OCI-LY7 (cell line): ENCODE measurements at regions not wholly inside any gene's neighbourhood (a gene's known extent, or its start where the extent isn't known, plus 50 kb on each side); places are given as distances from the start of the nearest gene placed in this dataset.

ENCODE experiments used
- BruUV-seq: library from RNA; stranded (reverse); fragments of 400-500 nt; replicated peaks from 2 replicates; lab custom pipeline; 2021; lab: Mats Ljungman, UMichigan
- CTCF ChIA-PET: fragments of 300-600 bp; sonication (Branson Sonifier 250); formaldehyde crosslinking; loops from one replicate; lab custom pipeline; 2022; ENCODE audit warnings: antibody characterized with exemption; ENCODE audit not compliant: unreplicated experiment; lab: Charles Lee
- POLR2A ChIA-PET: fragments of 300-600 bp; sonication (Branson Sonifier 250); formaldehyde crosslinking; loops from one replicate; lab custom pipeline; 2022; ENCODE audit warnings: antibody characterized with exemption; lab: Charles Lee
- DNase-seq: peaks from one replicate; pipeline ENCODE4 v3.0.0-alpha.2; 2015; ENCODE audit warnings: low spot score
- H2AFZ ChIP-seq: fragments of 200-600 bp; sonication (generic), shearing (Covaris generic); 2 replicates; pipeline ENCODE4 v1.6.1; 2014; ENCODE audit warnings: mild to moderate bottlenecking, antibody characterized with exemption, low read length, moderate library complexity
- H3K27ac ChIP-seq: fragments of 200-600 bp; sonication (generic); 2 replicates; pipeline ENCODE4 v1.5.1; 2014; ENCODE audit warnings: mixed run types, low read depth, mild to moderate bottlenecking, moderate library complexity, low read length, inconsistent platforms; ENCODE audit not compliant: poor library complexity, severe bottlenecking
- H3K36me3 ChIP-seq: fragments of 200-600 bp; sonication (generic); 2 replicates; pipeline ENCODE4 v1.6.1; 2014; ENCODE audit warnings: mild to moderate bottlenecking, antibody characterized with exemption, low read length, moderate library complexity, mixed read lengths; ENCODE audit not compliant: insufficient read depth
- H3K4me1 ChIP-seq: fragments of 200-600 bp; sonication (generic); 2 replicates; pipeline ENCODE4 v1.5.1; 2014; ENCODE audit warnings: mild to moderate bottlenecking, low read length; ENCODE audit not compliant: insufficient read depth, poor library complexity, severe bottlenecking
- H3K4me2 ChIP-seq: fragments of 200-600 bp; sonication (generic); 2 replicates; pipeline ENCODE4 v1.6.1; 2014; ENCODE audit warnings: mild to moderate bottlenecking, low read length
- H3K4me3 ChIP-seq: fragments of 200-600 bp; sonication (generic); 2 replicates; pipeline ENCODE4 v1.5.1; 2014; ENCODE audit warnings: mild to moderate bottlenecking, low read depth, low read length; ENCODE audit not compliant: poor library complexity, severe bottlenecking
- H3K79me2 ChIP-seq: fragments of 200-600 bp; sonication (generic); 2 replicates; pipeline ENCODE4 v1.6.1; 2016; ENCODE audit warnings: low read depth, mild to moderate bottlenecking, low read length, moderate library complexity, mixed read lengths; ENCODE audit not compliant: insufficient read depth
- H3K9me2 ChIP-seq: fragments of 200-600 bp; sonication (generic); 2 replicates; pipeline ENCODE4 v1.6.1; 2016; ENCODE audit warnings: mild to moderate bottlenecking, low read length, mixed read lengths; ENCODE audit not compliant: insufficient read depth
- H3K9me3 ChIP-seq: fragments of 200-600 bp; sonication (generic); 2 replicates; pipeline ENCODE4 v1.6.1; 2014; ENCODE audit warnings: mild to moderate bottlenecking, mixed run types, low read length, mixed read lengths
- H4K20me1 ChIP-seq: fragments of 200-600 bp; sonication (generic); 2 replicates; pipeline ENCODE4 v1.6.1; 2014; ENCODE audit warnings: mild to moderate bottlenecking, antibody characterized with exemption, low read length, moderate library complexity, mixed read lengths; ENCODE audit not compliant: insufficient read depth
- CTCF ChIP-seq: fragments of 200-600 bp; sonication (generic); conservative IDR thresholded peaks from 2 replicates; pipeline ENCODE4 v1.5.1; 2014; ENCODE audit warnings: mild to moderate bottlenecking, antibody characterized with exemption, low read length, moderate library complexity, mixed read lengths
- EZH2phosphoT487 ChIP-seq: fragments of 200-600 bp; sonication (generic); IDR thresholded peaks from 2 replicates; pipeline ENCODE4 v1.6.1; 2018; ENCODE audit warnings: low read depth, borderline replicate concordance, mild to moderate bottlenecking, mixed run types, antibody characterized with exemption, low read length, moderate library complexity, mixed read lengths
- intact Hi-C: fragments of 100-400 bp; cut with micrococcal nuclease; formaldehyde crosslinking; loops from one replicate; pipeline ENCODE4 v1.10.0; 2022; ENCODE audit not compliant: unreplicated experiment

DNA sequence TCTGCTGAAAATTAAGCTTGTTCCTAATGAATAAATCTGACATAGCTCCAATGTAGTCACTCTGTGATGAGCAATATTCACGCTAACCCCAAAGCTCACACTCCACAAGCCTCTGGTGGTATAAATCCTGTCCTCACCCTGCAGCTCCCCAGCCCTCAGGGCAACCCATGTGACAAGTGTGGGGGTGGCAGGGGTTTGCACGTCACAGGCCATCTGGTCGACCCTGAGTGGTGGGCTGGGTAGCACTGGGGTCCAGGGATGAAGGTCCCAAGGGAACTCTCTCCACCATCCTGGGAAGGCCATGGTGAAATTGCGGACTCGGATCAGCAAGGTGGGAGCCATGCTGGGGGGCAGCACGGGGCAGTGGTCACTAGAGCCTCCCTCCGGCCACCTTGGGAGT lies 100.0 kb upstream of the SOX1 start:
- H3K9me3 ChIP-seq = no peaks in the 10 kb centered on the region
- H4K20me1 ChIP-seq = no peaks in the 10 kb centered on the region
- intact Hi-C loops = no loop called here
- ChIA-PET POLR2A (no interaction called here), CTCF (no interaction called here)
- no peak overlapping the region for H2AFZ ChIP-seq
- H3K4me2 ChIP-seq = no peak overlapping the region
- no peaks in the 10 kb centered on the region for H3K36me3 ChIP-seq
- no peak for DNase-seq
- no peak overlapping the region for H3K27ac ChIP-seq
- no peaks in the 10 kb centered on the region for H3K79me2 ChIP-seq
- TF ChIP-seq EZH2phosphoT487 (no peak), CTCF (no peak)
- no peak overlapping the region for H3K4me3 ChIP-seq
- H3K9me2 ChIP-seq = no peaks in the 10 kb centered on the region
- BruUV-seq = no TSS peak
- H3K4me1 ChIP-seq = no peaks in the 10 kb centered on the region

- Histone ChIP-seq H3K27ac (no peak overlapping the region), H3K4me1 (no peaks in the 10 kb centered on the region), H3K4me2 (no peak overlapping the region), H3K9me2 (no peaks in the 10 kb centered on the region), H3K4me3 (no peak overlapping the region), H2AFZ (no peak overlapping the region), H3K79me2 (no peaks in the 10 kb centered on the region), H3K9me3 (no peaks in the 10 kb centered on the region), H4K20me1 (no peaks in the 10 kb centered on the region), H3K36me3 (no peaks in the 10 kb centered on the region)
- no TSS peak for BruUV-seq
- intact Hi-C loops = no loop called here
- no peak for DNase-seq
- ChIA-PET POLR2A (no interaction called here), CTCF (no interaction called here)
- TF ChIP-seq EZH2phosphoT487 (no peak), CTCF (no peak)
Measured at GRCh38 chr13:111967572-111968201, 99.3 kb upstream of the SOX1 start.

DNA sequence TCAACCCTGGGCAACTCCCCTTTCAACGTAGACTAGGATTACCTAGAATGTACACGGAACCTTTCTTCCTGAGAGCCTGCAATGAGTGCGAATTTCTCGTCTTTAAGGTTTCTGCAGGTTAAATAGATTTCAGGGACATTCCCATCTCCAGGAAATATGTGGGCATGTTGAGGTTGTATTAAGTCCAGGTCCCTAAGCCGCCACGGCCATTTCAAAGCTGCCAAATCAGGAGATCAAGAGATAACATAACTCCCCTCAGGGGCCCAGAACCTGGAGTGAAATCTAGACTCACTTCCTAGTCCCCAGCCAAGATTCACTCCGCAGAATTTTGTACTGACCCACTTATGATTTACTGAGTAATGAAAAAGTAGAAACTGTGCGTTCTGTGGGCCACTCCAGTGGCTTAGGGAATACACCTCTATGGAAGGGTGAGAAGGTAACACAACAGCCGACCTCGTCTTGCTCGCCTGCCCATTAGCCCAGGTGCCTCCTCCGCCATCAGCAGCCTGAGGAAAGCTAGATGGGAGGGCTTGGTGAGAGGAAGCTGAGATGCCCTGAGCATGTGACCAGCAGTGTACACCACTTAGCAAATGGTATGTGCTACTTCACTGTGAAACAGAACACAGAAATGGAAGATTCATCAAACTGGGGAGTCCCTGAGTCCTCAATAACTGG lies 98.5 kb upstream of the SOX1 start:
- Histone ChIP-seq H3K79me2 (no peaks in the 10 kb centered on the region), H3K4me3 (no peak overlapping the region), H4K20me1 (no peaks in the 10 kb centered on the region), H3K4me2 (no peak overlapping the region), H3K36me3 (no peaks in the 10 kb centered on the region), H3K9me3 (no peaks in the 10 kb centered on the region), H3K27ac (no peak overlapping the region), H3K9me2 (no peaks in the 10 kb centered on the region), H3K4me1 (no peaks in the 10 kb centered on the region), H2AFZ (no peak overlapping the region)
- intact Hi-C loops = no loop called here
- no peak for TF ChIP-seq CTCF
- TF ChIP-seq EZH2phosphoT487 = no peak
- POLR2A ChIA-PET = no interaction called here
- DNase-seq = no peak
- no TSS peak for BruUV-seq
- CTCF ChIA-PET = no interaction called here
